ENCODE measurements at regions not wholly inside any gene's neighbourhood (a gene's known extent, or its start where the extent isn't known, plus 50 kb on each side); places are given as distances from the start of the nearest gene placed in this dataset.

- DNase-seq (ENCODE audit: low spot score): no peak
These were observed 329.4 kb upstream of the SOX5 start for GRCh38 chr12:24278832-24279231.

- DNase-seq (ENCODE audit: low spot score): no peak
These were observed 321.5 kb upstream of the SOX5 start for GRCh38 chr12:24270965-24271364.

DNA sequence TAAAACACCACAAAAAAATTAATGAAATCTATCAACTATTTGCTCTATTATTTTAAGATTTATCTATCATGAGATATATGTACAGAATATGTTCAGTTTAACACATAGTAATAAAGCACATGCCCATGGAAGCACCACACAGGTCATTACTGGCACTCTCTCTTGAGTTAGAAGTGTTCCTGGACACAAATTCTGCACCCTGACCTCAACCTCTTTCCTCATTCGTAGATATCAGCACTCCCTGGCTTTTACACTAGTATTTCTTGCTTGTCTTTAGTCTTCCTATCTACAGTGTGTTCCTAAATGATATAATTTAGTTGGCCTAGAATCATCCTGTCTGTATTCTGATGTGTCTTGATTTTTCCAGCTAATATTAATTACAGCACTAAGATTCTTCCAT, 321.0 kb upstream of the SOX5 start:
- no peak for DNase-seq (ENCODE audit: low spot score)

DNA sequence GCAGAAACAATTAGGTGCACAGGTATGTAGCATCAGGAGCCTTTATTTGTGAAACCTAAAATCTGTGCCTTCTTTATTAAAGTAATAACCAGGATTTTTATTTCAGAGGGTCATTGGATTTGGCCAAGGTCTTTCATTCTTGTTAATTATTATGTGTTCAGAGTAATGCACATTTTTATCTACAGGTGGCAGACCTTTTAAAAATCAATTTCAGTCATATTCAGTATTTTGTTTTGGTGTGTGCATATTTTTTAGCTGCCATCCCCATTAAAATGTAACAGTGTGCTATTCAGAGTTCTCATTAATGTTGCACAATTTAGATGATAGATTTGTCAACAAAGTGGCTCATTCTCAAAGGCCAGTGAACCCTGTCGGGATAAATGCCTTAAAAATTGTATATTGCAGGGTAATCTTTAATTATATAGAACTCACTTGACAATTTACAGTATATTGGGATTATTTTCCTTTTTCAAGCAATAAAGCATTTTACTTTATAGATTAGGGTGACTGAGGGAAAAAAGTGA, 319.3 kb upstream of the SOX5 start:
- no peak for DNase-seq (ENCODE audit: low spot score)

GRCh38 chr12:24266982-24267381, 317.5 kb upstream of the SOX5 start:
- DNase-seq (ENCODE audit: low spot score): no peak

- DNase-seq (ENCODE audit: low spot score): no peak
These were observed 307.2 kb upstream of the SOX5 start for GRCh38 chr12:24256684-24257083.

- DNase-seq (ENCODE audit: low spot score): no peak
These were observed 306.6 kb upstream of the SOX5 start for GRCh38 chr12:24255920-24256665.

DNA sequence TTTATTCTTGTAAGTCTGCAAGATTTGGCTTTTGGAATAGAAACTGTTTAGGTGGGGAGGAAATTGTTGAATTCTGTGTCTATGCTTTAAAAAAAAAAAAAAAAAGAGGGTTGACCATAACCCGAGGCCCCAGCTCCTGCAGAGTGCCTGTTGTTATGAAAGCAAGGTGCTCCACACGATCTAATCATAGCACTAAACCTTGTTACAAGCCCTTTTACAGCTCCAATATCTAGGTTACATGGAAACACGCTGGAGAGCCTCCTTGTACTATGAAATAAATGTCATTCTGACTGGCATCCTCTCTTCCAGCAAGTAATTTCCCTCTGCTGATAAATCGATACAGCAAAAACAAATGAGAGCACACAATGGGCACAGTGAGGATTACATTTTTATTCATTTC, 303.1 kb upstream of the SOX5 start:
- no peak for DNase-seq (ENCODE audit: low spot score)

GRCh38 chr12:24246934-24247333, 297.5 kb upstream of the SOX5 start:
- no peak for DNase-seq (ENCODE audit: low spot score)

- no peak for DNase-seq (ENCODE audit: low spot score)
These were observed 296.9 kb upstream of the SOX5 start for GRCh38 chr12:24246376-24246775.

DNA sequence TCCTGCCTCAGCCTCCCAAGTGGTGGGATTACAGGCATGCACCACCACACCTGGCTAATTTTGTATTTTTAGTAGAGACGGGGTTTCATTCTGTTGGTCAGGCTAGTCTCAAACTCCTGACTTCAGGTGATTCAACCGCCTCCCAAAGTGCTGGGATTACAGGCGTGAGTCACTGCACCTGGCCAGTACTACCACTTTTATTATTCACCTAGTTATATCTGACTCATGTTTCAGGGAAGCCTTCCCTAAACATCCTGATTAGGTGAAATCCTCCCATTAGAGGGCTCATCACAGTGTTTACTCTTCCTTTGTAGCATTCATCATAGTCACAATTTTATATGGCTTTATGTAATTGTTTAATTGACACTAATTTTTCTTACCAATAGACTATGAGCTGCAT, 295.3 kb upstream of the SOX5 start:
- no peak for DNase-seq (ENCODE audit: low spot score)

- DNase-seq (ENCODE audit: low spot score): no peak
These were observed 294.8 kb upstream of the SOX5 start for GRCh38 chr12:24244231-24244630.

- DNase-seq (ENCODE audit: low spot score): no peak
These were observed 291.2 kb upstream of the SOX5 start for GRCh38 chr12:24240707-24241106.

DNA sequence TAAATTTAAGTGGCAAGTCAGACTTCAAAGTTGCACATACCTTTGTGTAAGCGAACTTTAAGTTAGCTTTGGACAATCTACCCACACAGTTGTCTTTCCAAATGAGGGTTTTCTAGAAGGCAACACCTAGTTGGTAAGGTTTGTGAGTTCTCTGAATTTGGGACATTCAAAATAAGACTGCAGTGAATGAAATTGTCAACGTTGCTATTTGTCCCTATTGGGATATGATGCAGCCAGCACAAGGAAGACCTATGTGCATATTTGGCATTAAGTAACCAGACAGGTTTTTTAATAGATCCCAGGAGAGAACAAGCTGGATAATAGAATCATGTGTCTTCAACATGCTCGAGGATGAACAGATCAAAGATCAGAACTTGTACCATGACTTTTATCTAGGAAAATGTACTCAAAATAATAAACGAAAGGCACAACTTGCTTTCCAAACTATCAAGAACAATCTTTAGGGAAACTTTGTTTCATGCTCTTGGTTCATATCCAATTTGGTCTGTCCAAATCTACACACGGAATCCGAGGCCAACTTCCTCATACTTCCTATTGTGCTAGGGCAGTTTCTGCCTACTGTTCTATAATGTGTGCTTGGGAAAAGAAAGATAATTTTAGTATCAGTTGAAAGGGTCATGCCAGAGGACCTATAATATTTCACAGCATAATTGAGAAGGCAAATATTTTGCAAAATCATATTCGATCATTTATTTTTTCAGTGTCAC, 284.2 kb upstream of the SOX5 start:
- no peak for DNase-seq (ENCODE audit: low spot score)

GRCh38 chr12:24232531-24232930, 283.1 kb upstream of the SOX5 start:
- no peak for DNase-seq (ENCODE audit: low spot score)

DNA sequence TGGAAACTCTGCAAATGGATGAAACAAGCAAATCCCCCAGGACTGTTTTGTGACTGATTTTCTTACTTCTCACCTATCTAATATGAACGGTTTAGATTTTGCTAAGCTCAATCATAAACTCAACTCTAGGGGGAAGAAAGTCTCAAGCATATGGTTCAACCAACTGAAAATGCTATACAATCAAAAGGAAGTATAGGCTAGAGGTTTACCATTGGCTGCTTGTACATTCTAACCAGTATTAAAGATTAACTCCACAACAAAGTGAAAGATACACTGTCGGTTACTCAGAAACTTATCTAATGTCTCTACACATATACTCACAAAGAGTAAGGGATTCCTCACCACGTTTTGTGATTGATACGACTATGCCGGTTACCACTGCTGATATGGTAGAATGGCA, 281.8 kb upstream of the SOX5 start:
- DNase-seq (ENCODE audit: low spot score): no peak

GRCh38 chr12:24230061-24230701, 280.7 kb upstream of the SOX5 start:
- DNase-seq (ENCODE audit: low spot score): no peak

GRCh38 chr12:24229031-24229700, 279.7 kb upstream of the SOX5 start:
- no peak for DNase-seq (ENCODE audit: low spot score)

- no peak for DNase-seq (ENCODE audit: low spot score)
These were observed 278.9 kb upstream of the SOX5 start for GRCh38 chr12:24228371-24228770.

GRCh38 chr12:24227551-24227950, 278.1 kb upstream of the SOX5 start:
- DNase-seq (ENCODE audit: low spot score): no peak

DNA sequence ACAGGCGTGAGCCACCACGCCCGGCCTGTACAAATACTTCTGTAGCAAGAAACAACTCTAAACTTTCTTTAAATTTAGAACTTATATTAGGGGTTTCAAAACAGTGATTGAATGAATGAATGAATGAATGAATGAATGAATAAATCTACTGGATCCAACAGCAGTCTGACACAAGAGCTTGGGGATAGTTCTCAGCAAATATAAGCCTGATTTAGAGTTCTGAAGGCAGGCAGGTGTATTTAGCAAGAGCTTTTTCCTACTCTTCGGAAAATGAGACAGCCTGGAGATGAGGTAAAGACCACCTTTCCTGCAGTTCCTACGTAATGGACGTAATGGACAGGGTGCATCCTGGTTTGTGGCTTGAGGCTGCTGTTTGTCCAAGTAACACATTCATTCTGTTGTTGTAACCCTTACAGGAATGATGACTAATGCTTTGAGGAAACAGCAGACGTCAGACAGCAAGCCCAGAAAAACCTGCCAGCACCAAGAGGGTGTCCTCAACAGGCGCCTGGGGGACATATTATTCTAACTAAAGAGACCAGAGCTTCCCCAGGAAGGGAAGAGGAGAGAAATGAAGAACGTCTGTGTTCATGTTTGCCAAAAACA, 277.4 kb upstream of the SOX5 start:
- peak; percentile 22 for DNase-seq (ENCODE audit: low spot score)

- DNase-seq (ENCODE audit: low spot score): no peak
These were observed 274.9 kb upstream of the SOX5 start for GRCh38 chr12:24224401-24224800.
